GM19351 (cell line): ENCODE measurements at regions not wholly inside any gene's neighbourhood (a gene's known extent, or its start where the extent isn't known, plus 50 kb on each side); places are given as distances from the start of the nearest gene placed in this dataset.

Source experiments
- ATAC-seq: cut with Tn5 transposase; IDR thresholded peaks from one replicate; pipeline ENCODE4 v1.9.1; 2021; ENCODE audit warnings: mild to moderate bottlenecking, moderate library complexity; ENCODE audit not compliant: unreplicated experiment

GRCh38 chr7:118298771-118299170, 74.3 kb downstream of the ANKRD7 start:
- no peak for ATAC-seq

GRCh38 chr7:118300177-118300576, 75.7 kb downstream of the ANKRD7 start:
- ATAC-seq = no peak

- ATAC-seq = no peak
Observed at GRCh38 chr7:118304100-118304499, 79.6 kb downstream of the ANKRD7 start.

- no peak for ATAC-seq
Observed at GRCh38 chr7:118305671-118306070, 81.2 kb downstream of the ANKRD7 start.

GRCh38 chr7:118306771-118307170, 82.3 kb downstream of the ANKRD7 start:
- ATAC-seq = no peak

GRCh38 chr7:118311121-118311836, 86.8 kb downstream of the ANKRD7 start:
- ATAC-seq = peak; percentile 84

GRCh38 chr7:118312051-118312450, 87.5 kb downstream of the ANKRD7 start:
- no peak for ATAC-seq

GRCh38 chr7:118312966-118313365, 88.5 kb downstream of the ANKRD7 start:
- ATAC-seq = peak; percentile 66

GRCh38 chr7:118324790-118325449, 100.4 kb downstream of the ANKRD7 start:
- ATAC-seq = no peak

- no peak for ATAC-seq
Observed at GRCh38 chr7:118325450-118325808, 100.9 kb downstream of the ANKRD7 start.

GRCh38 chr7:118327174-118327573, 102.7 kb downstream of the ANKRD7 start:
- no peak for ATAC-seq

GRCh38 chr7:118328505-118329211, 104.2 kb downstream of the ANKRD7 start:
- ATAC-seq = no peak

- ATAC-seq = no peak
Observed at GRCh38 chr7:118330388-118330787, 105.9 kb downstream of the ANKRD7 start.

- no peak for ATAC-seq
Observed at GRCh38 chr7:118346748-118347147, 122.2 kb downstream of the ANKRD7 start.

GRCh38 chr7:118349604-118350003, 125.1 kb downstream of the ANKRD7 start:
- peak; percentile 33 for ATAC-seq

- ATAC-seq = peak; percentile 39
Observed at GRCh38 chr7:118350260-118350659, 125.8 kb downstream of the ANKRD7 start.

GRCh38 chr7:118352867-118353453, 128.5 kb downstream of the ANKRD7 start:
- ATAC-seq = peak; percentile 62

GRCh38 chr7:118366363-118366762, 141.9 kb downstream of the ANKRD7 start:
- ATAC-seq = no peak

- ATAC-seq = no peak
Observed at GRCh38 chr7:118368958-118369357, 144.5 kb downstream of the ANKRD7 start.

- ATAC-seq = no peak
Observed at GRCh38 chr7:118369987-118370386, 145.5 kb downstream of the ANKRD7 start.

- ATAC-seq = peak; percentile 63
Observed at GRCh38 chr7:118372530-118372929, 148.0 kb downstream of the ANKRD7 start.

GRCh38 chr7:118389629-118390028, 165.1 kb downstream of the ANKRD7 start:
- ATAC-seq = no peak
